Heart left ventricle (tissue), 16 donors: ENCODE measurements at regions not wholly inside any gene's neighbourhood (a gene's known extent, or its start where the extent isn't known, plus 50 kb on each side); places are given as distances from the start of the nearest gene placed in this dataset.

Experiments
- ATAC-seq, 4 donors: fragments of 200-7000 bp; cut with Tn5 transposase; one replicate each; pipeline ENCODE4 v1.9.1; 2020 to 2022; ENCODE audit warnings: moderate library complexity in 4 of 4, mild to moderate bottlenecking in 3 of 4, moderate number of reproducible peaks in 1 of 4
- DNase-seq, 5 donors: peaks; one replicate each; pipeline ENCODE4 v3.0.0-alpha.2; 2020
- H3K27ac ChIP-seq, 12 donors: fragments of 200-600 bp; sonication (generic) in 4 of 12; one replicate each; pipeline versions ENCODE4 v1.5.0 to v1.8.0; 2016 to 2022; ENCODE audit warnings: mild to moderate bottlenecking in 2 of 12
- H3K27me3 ChIP-seq, 9 donors: fragments of 200-600 bp; sonication (generic) in 2 of 9; one replicate each; pipeline versions ENCODE4 v1.5.1 to v1.8.0; 2016 to 2022; ENCODE audit warnings: mild to moderate bottlenecking in 3 of 9
- H3K36me3 ChIP-seq, 9 donors: fragments of 200-600 bp; sonication (generic) in 2 of 9; one replicate each; pipeline versions ENCODE4 v1.5.0 to v1.8.0; 2018 to 2022; ENCODE audit warnings: mild to moderate bottlenecking in 2 of 9
- H3K4me1 ChIP-seq, 12 donors: fragments of 200-600 bp; sonication (generic) in 4 of 12; one replicate each; pipeline versions ENCODE4 v1.5.0 to v1.8.0; 2016 to 2022; ENCODE audit warnings: mild to moderate bottlenecking in 3 of 12
- H3K4me3 ChIP-seq, 12 donors: fragments of 200-600 bp; sonication (generic) in 4 of 12; one replicate each; pipeline versions ENCODE4 v1.5.0 to v1.8.0; 2017 to 2022; ENCODE audit warnings: mild to moderate bottlenecking in 9 of 12, moderate library complexity in 4 of 12
- H3K9me3 ChIP-seq, 12 donors: fragments of 200-600 bp; sonication (generic) in 4 of 12; one replicate each; pipeline versions ENCODE4 v1.5.0 to v1.8.0; 2016 to 2022; ENCODE audit warnings: mild to moderate bottlenecking in 1 of 12
- POLR2A ChIP-seq, 2 donors: fragments of 450-650 bp; IDR thresholded peaks; one replicate each; pipeline ENCODE4 v1.6.1; 2017; ENCODE audit warnings: antibody characterized with exemption in 2 of 2, mild to moderate bottlenecking in 2 of 2, moderate library complexity in 2 of 2
- WGBS, 4 donors: extraction: QIAGEN DNeasy Blood & Tissue Kit in 2 of 4; methylation state at CpG; one replicate each; pipeline versions ENCODE4 v1.1.5 to v1.1.7; 2013 to 2018; 5-methylcytosine and 5-hydroxymethylcytosine counted together
- intact Hi-C, 10 donors: fragments of 100-400 bp; cut with DNase I; formaldehyde crosslinking; loops; one replicate each; pipeline versions ENCODE4 v1.11.1 to v1.14.2; 2022
- TF ChIP-seq, protein P1 (sequence below), 12 donors: fragments of 200-600 bp; sonication (generic) in 4 of 12; IDR thresholded peaks; one replicate each; pipeline versions ENCODE4 v1.5.0 to v1.8.0; 2018 to 2022; ENCODE audit warnings: antibody characterized with exemption in 12 of 12, mild to moderate bottlenecking in 5 of 12
- donor health status: ischemic (EF 13 %, LVEDD 7.1; RV severe dilation, severe dysfunction).
- donor health status: healthy with polysubstance abuse.
- donor health status: DM: no; HTN: yes; CAD: no.
- donor health status: DM: no; HTN: no; CAD: no.
- donor health status: ischemic (EF 25% LVEDD 6.9; RV normal size, moderate dysfunction).
- donor health status: ischemic (EF 25% LVEDD 5.7; RV mildly dilated, moderate dysfunction).
- donor health status: healthy.
- donor health status: DM: yes; HTN: yes; CAD: no.
- donor health status: ischemic (EF 35%, LVEDD 5.7; RV mildly dilated, moderate dysfunction).
- donor health status: nonischemic (EF 11% LVEDD 7.7; RV severe dilation, severe dysfunction).
- donor health status: DM: yes; HTN: yes; CAD: no.
- donor health status: PGD.
- donor health status: ischemic (EF 29% LVEDD 5.4; RV normal size, mild dysfunction).
- donor health status: nonischemic (EF 23%, LVEDD 6.1; RV moderate dilation, normal function).

DNA sequence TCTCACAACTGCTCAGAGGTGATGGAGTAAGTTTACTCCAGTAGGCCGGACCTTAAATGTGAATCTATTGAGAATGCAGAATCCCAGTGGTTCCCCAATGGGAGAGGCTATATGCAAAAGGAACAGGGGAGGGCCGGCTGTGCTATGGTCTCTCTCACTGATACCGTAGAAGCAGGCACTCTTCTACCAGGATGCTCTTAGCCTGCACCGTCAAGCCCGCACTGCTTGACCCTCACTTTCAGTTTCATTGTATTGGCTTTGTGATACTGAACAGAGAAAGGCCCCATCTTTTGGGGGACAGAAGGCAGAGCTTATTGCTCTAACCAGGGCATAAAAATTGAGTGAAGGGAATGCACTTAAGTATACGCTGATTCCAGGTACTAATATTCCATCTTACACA, 615.0 kb upstream of the RGMB start:
- no peak for DNase-seq
- Histone ChIP-seq H3K4me1 (no peaks in the 10 kb centered on the region), H3K27me3 (no peaks in the 10 kb centered on the region), H3K4me3 (no peak overlapping the region), H3K27ac (no peak overlapping the region), H3K36me3 (no peaks in the 10 kb centered on the region), H3K9me3 (peaks cover 0 to 4% (median 0%) of the 10 kb centered on the region in 12 donors)
- no peak for ATAC-seq
- 89 to 95% (median 91%) methylated on average over 6 of the region's 6 CpGs for WGBS, 4 donors
- intact Hi-C loops: no loop called here
- TF ChIP-seq POLR2A (IDR thresholded peaks at IDR 0.05): no peak
- TF ChIP-seq, protein P1, sequence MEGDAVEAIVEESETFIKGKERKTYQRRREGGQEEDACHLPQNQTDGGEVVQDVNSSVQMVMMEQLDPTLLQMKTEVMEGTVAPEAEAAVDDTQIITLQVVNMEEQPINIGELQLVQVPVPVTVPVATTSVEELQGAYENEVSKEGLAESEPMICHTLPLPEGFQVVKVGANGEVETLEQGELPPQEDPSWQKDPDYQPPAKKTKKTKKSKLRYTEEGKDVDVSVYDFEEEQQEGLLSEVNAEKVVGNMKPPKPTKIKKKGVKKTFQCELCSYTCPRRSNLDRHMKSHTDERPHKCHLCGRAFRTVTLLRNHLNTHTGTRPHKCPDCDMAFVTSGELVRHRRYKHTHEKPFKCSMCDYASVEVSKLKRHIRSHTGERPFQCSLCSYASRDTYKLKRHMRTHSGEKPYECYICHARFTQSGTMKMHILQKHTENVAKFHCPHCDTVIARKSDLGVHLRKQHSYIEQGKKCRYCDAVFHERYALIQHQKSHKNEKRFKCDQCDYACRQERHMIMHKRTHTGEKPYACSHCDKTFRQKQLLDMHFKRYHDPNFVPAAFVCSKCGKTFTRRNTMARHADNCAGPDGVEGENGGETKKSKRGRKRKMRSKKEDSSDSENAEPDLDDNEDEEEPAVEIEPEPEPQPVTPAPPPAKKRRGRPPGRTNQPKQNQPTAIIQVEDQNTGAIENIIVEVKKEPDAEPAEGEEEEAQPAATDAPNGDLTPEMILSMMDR (IDR thresholded peaks at IDR 0.05): no peak

DNA sequence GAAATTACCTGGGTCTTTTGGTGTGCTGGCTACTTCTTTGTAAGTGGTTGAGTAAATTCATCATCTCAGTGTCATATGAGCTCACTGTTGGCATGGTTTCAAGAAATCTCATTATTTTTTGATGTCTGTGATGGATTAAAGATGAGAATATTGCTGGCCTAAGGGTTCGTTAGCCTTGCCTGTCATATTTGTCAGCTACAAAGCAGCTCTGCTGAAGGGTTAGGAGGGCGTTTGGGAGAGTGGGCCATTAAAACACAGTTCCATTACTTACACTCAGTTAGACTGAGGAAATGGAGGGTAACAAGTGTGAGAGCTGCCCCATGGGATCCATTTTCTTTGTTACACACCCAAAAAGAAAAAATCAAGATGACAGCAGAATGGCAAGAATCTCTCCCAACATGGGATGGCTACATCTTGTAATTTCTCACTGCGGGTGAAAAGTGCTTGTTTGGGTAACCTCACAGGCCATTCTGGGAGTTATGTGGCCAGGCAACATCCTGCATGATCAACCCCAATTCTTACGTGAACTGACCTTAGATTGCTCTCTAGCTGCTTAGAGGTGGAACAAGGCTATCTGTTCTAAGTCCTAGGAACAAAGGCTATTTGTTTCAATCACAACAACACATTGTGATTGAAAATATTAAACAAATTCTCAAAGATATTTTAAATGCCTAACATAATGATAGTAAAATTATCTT, 609.5 kb upstream of the RGMB start:
- H3K27ac ChIP-seq: no peak overlapping the region
- intact Hi-C loops: no loop called here
- H3K4me3 ChIP-seq: no peak overlapping the region
- ATAC-seq (no peak), DNase-seq (no peak)
- no peak for TF ChIP-seq POLR2A (IDR thresholded peaks at IDR 0.05)
- TF ChIP-seq, protein P1 (IDR thresholded peaks at IDR 0.05): no peak
- peaks cover 0 to 4% (median 0%) of the 10 kb centered on the region in 12 donors for H3K9me3 ChIP-seq
- H3K36me3 ChIP-seq: no peaks in the 10 kb centered on the region
- no peaks in the 10 kb centered on the region for H3K4me1 ChIP-seq
- H3K27me3 ChIP-seq: no peaks in the 10 kb centered on the region
- WGBS, 4 donors: 59 to 64% (median 61%) methylated on average over 4 of the region's 4 CpGs

DNA sequence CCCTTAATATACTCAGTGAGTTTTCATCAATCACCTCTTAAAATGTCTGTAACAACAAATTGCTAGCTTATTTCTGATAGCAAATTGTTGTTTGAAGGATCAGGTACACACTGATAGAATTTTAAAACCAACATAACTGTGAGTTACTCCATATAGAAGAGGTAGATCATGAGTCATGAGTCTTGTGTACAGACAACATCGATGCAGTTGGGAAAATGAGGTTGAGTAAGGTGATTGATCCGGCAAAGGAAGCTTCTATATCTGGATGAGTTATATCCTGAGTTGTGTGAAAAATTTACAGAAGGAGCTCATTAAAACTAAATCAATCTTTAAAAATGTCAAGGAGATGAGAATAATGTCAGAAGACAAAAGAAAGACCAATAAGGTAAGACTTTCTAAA, 604.6 kb upstream of the RGMB start:
- H3K27me3 ChIP-seq: no peaks in the 10 kb centered on the region
- DNase-seq: no peak
- intact Hi-C loops: no loop called here
- no peak overlapping the region for H3K27ac ChIP-seq
- 80 to 90% (median 89%) methylated on average over 2 of the region's 2 CpGs for WGBS, 4 donors
- H3K4me3 ChIP-seq: no peak overlapping the region
- ATAC-seq: no peak
- TF ChIP-seq POLR2A (IDR thresholded peaks at IDR 0.05): no peak
- TF ChIP-seq, protein P1 (IDR thresholded peaks at IDR 0.05): no peak
- no peaks in the 10 kb centered on the region for H3K9me3 ChIP-seq
- H3K36me3 ChIP-seq: no peaks in the 10 kb centered on the region
- no peaks in the 10 kb centered on the region for H3K4me1 ChIP-seq

DNA sequence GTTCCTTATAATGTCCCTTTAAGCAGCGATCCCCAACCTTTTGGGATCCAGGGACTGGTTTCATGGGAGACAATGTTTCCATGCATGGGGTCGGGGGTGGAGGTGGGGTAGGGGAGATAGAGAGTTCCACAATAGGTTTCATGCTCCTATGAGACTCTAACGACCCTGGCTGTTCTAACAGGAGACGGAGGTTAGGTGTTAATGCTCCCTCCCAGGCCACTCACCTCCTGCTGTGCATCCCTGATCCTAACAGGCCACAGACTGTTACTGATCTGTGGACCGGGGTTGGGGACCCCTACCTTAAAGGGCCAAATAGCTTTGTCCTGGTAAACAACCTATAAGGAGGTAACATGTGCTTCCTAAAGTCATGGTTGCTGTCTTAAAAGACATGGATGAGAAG, 602.5 kb upstream of the RGMB start:
- H3K36me3 ChIP-seq: no peaks in the 10 kb centered on the region
- DNase-seq: no peak
- no peaks in the 10 kb centered on the region for H3K4me1 ChIP-seq
- H3K9me3 ChIP-seq: no peaks in the 10 kb centered on the region
- TF ChIP-seq, protein P1 (IDR thresholded peaks at IDR 0.05): no peak
- TF ChIP-seq POLR2A (IDR thresholded peaks at IDR 0.05): no peak
- intact Hi-C loops: no loop called here
- no peak for ATAC-seq
- WGBS, 4 donors: 33 to 43% (median 40%) methylated on average over 5 of the region's 5 CpGs
- no peaks in the 10 kb centered on the region for H3K27me3 ChIP-seq
- no peak overlapping the region for H3K27ac ChIP-seq
- no peak overlapping the region for H3K4me3 ChIP-seq
